ENCODE measurements at regions not wholly inside any gene's neighbourhood (a gene's known extent, or its start where the extent isn't known, plus 50 kb on each side); places are given as distances from the start of the nearest gene placed in this dataset.
A peak's percentile ranks its signal among the peaks of the same experiment; 100 is the strongest.

DNA sequence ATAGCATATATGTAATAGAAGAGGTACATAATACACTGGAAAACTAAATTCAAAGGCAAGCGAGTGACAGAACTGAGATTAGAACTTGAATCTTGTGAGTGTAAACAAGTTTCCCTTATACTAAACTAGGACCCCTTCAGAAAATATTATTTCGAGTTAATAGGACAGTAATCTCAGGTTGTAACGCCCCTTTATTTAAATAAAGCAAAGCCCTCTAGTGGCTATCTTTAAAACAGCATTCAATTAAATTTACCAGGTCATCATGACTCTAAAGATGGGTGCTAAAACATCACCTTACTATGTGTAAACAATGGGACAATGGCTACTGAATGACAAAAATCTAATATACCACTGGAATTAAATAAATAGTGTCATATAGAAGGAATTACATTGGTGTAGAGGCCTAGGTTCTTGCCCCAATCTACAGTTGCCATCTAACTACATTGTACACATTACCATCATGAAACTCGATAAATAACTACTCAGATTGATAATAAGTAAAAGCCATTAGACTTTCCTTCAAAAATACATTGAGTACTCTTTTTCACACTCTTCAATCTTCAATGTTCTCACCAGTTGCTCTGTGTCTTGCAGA is 255.4 kb upstream of the IRAK1BP1 start:
- no peaks in the 10 kb centered on the region for H3K36me3 Mint-ChIP-seq (ENCODE audit: low read depth)
- Histone ChIP-seq H3K27ac (ENCODE audit: low read depth) (no peak overlapping the region), H3K4me1 (ENCODE audit: insufficient read depth) (no peaks in the 10 kb centered on the region), H3K4me2 (no peak overlapping the region), H3K27me3 (ENCODE audit: insufficient read depth) (no peaks in the 10 kb centered on the region), H3K79me2 (replicated peaks; ENCODE audit: insufficient read depth) (no peaks in the 10 kb centered on the region), H3K4me3 (no peak overlapping the region), H3F3A (replicated peaks; ENCODE audit: low read depth) (no peaks in the 10 kb centered on the region), H2AFZ (no peak overlapping the region), H4K20me1 (replicated peaks; ENCODE audit: insufficient read depth) (no peaks in the 10 kb centered on the region), H3K36me3 (ENCODE audit: insufficient read depth) (no peaks in the 10 kb centered on the region), H3K9me2 (ENCODE audit: insufficient read depth) (no peaks in the 10 kb centered on the region)
- H3K9me3 Mint-ChIP-seq: no peaks in the 10 kb centered on the region
- no peak overlapping the region for H3K4me3 Mint-ChIP-seq
- 0 out of 3 replicates have a peak, but pooled peaks cover 3% of the 10 kb centered on the region for H3K4me1 Mint-ChIP-seq
- TF ChIP-seq POLR2AphosphoS5 (IDR thresholded peaks at IDR 0.05; ENCODE audit: low read depth): no peak
- TF ChIP-seq, protein P1, sequence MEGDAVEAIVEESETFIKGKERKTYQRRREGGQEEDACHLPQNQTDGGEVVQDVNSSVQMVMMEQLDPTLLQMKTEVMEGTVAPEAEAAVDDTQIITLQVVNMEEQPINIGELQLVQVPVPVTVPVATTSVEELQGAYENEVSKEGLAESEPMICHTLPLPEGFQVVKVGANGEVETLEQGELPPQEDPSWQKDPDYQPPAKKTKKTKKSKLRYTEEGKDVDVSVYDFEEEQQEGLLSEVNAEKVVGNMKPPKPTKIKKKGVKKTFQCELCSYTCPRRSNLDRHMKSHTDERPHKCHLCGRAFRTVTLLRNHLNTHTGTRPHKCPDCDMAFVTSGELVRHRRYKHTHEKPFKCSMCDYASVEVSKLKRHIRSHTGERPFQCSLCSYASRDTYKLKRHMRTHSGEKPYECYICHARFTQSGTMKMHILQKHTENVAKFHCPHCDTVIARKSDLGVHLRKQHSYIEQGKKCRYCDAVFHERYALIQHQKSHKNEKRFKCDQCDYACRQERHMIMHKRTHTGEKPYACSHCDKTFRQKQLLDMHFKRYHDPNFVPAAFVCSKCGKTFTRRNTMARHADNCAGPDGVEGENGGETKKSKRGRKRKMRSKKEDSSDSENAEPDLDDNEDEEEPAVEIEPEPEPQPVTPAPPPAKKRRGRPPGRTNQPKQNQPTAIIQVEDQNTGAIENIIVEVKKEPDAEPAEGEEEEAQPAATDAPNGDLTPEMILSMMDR (conservative IDR thresholded peaks at IDR 0.05; ENCODE audit: low read depth in 2 of 2): peak; percentile 30 to 77; a peak in 3 of 4 replicates
- no peaks in the 10 kb centered on the region for H3K27me3 Mint-ChIP-seq (ENCODE audit: insufficient read depth, low read depth, poor library complexity)
- peak overlapping the region; percentile 37; the same call in 1 of the 2 replicates for H3K27ac Mint-ChIP-seq
- ATAC-seq (peak; percentile 53; the same call in 2 of the 3 replicates), DNase-seq (ENCODE audit: low spot score) (peak; percentile 77)

DNA sequence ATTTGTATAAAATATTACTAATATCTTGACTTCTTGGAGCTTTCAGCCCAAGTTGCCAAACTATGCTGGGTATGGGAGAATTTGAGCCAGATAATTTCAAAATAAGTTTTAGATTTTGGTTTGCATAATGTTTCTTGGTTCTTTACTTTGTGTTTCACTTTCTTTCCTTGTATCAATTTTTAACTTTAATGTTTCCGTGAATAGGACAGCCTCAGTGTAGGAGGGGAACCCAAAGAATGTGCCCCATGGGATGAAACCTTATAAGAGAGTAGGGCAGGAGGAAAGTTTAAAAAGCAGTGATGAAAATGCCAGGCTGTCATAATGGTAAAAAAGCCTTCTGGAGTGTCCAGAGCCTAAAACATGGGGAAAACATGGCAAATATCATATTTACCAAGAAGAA is 252.4 kb upstream of the IRAK1BP1 start:
- Histone ChIP-seq H2AFZ (no peak overlapping the region), H3K4me2 (no peak overlapping the region), H3F3A (replicated peaks; ENCODE audit: low read depth) (no peaks in the 10 kb centered on the region), H3K9me2 (ENCODE audit: insufficient read depth) (no peaks in the 10 kb centered on the region), H3K27ac (ENCODE audit: low read depth) (no peak overlapping the region), H3K36me3 (ENCODE audit: insufficient read depth) (no peaks in the 10 kb centered on the region), H3K4me3 (no peak overlapping the region), H4K20me1 (replicated peaks; ENCODE audit: insufficient read depth) (no peaks in the 10 kb centered on the region), H3K4me1 (ENCODE audit: insufficient read depth) (no peaks in the 10 kb centered on the region), H3K79me2 (replicated peaks; ENCODE audit: insufficient read depth) (no peaks in the 10 kb centered on the region), H3K27me3 (ENCODE audit: insufficient read depth) (no peaks in the 10 kb centered on the region)
- H3K27ac Mint-ChIP-seq: no peak overlapping the region
- H3K36me3 Mint-ChIP-seq (ENCODE audit: low read depth): no peaks in the 10 kb centered on the region
- H3K27me3 Mint-ChIP-seq (ENCODE audit: insufficient read depth, low read depth, poor library complexity): no peaks in the 10 kb centered on the region
- no peak overlapping the region for H3K4me3 Mint-ChIP-seq
- no peak for ATAC-seq
- no peaks in the 10 kb centered on the region for H3K9me3 Mint-ChIP-seq
- no peaks in the 10 kb centered on the region for H3K4me1 Mint-ChIP-seq
- DNase-seq (ENCODE audit: low spot score): no peak
- TF ChIP-seq, protein P2, sequence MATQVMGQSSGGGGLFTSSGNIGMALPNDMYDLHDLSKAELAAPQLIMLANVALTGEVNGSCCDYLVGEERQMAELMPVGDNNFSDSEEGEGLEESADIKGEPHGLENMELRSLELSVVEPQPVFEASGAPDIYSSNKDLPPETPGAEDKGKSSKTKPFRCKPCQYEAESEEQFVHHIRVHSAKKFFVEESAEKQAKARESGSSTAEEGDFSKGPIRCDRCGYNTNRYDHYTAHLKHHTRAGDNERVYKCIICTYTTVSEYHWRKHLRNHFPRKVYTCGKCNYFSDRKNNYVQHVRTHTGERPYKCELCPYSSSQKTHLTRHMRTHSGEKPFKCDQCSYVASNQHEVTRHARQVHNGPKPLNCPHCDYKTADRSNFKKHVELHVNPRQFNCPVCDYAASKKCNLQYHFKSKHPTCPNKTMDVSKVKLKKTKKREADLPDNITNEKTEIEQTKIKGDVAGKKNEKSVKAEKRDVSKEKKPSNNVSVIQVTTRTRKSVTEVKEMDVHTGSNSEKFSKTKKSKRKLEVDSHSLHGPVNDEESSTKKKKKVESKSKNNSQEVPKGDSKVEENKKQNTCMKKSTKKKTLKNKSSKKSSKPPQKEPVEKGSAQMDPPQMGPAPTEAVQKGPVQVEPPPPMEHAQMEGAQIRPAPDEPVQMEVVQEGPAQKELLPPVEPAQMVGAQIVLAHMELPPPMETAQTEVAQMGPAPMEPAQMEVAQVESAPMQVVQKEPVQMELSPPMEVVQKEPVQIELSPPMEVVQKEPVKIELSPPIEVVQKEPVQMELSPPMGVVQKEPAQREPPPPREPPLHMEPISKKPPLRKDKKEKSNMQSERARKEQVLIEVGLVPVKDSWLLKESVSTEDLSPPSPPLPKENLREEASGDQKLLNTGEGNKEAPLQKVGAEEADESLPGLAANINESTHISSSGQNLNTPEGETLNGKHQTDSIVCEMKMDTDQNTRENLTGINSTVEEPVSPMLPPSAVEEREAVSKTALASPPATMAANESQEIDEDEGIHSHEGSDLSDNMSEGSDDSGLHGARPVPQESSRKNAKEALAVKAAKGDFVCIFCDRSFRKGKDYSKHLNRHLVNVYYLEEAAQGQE (IDR thresholded peaks at IDR 0.05; ENCODE audit: unreplicated experiment): no peak
- TF ChIP-seq, protein P3, sequence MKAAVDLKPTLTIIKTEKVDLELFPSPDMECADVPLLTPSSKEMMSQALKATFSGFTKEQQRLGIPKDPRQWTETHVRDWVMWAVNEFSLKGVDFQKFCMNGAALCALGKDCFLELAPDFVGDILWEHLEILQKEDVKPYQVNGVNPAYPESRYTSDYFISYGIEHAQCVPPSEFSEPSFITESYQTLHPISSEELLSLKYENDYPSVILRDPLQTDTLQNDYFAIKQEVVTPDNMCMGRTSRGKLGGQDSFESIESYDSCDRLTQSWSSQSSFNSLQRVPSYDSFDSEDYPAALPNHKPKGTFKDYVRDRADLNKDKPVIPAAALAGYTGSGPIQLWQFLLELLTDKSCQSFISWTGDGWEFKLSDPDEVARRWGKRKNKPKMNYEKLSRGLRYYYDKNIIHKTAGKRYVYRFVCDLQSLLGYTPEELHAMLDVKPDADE (IDR thresholded peaks at IDR 0.05): no peak
- TF ChIP-seq, protein P4, sequence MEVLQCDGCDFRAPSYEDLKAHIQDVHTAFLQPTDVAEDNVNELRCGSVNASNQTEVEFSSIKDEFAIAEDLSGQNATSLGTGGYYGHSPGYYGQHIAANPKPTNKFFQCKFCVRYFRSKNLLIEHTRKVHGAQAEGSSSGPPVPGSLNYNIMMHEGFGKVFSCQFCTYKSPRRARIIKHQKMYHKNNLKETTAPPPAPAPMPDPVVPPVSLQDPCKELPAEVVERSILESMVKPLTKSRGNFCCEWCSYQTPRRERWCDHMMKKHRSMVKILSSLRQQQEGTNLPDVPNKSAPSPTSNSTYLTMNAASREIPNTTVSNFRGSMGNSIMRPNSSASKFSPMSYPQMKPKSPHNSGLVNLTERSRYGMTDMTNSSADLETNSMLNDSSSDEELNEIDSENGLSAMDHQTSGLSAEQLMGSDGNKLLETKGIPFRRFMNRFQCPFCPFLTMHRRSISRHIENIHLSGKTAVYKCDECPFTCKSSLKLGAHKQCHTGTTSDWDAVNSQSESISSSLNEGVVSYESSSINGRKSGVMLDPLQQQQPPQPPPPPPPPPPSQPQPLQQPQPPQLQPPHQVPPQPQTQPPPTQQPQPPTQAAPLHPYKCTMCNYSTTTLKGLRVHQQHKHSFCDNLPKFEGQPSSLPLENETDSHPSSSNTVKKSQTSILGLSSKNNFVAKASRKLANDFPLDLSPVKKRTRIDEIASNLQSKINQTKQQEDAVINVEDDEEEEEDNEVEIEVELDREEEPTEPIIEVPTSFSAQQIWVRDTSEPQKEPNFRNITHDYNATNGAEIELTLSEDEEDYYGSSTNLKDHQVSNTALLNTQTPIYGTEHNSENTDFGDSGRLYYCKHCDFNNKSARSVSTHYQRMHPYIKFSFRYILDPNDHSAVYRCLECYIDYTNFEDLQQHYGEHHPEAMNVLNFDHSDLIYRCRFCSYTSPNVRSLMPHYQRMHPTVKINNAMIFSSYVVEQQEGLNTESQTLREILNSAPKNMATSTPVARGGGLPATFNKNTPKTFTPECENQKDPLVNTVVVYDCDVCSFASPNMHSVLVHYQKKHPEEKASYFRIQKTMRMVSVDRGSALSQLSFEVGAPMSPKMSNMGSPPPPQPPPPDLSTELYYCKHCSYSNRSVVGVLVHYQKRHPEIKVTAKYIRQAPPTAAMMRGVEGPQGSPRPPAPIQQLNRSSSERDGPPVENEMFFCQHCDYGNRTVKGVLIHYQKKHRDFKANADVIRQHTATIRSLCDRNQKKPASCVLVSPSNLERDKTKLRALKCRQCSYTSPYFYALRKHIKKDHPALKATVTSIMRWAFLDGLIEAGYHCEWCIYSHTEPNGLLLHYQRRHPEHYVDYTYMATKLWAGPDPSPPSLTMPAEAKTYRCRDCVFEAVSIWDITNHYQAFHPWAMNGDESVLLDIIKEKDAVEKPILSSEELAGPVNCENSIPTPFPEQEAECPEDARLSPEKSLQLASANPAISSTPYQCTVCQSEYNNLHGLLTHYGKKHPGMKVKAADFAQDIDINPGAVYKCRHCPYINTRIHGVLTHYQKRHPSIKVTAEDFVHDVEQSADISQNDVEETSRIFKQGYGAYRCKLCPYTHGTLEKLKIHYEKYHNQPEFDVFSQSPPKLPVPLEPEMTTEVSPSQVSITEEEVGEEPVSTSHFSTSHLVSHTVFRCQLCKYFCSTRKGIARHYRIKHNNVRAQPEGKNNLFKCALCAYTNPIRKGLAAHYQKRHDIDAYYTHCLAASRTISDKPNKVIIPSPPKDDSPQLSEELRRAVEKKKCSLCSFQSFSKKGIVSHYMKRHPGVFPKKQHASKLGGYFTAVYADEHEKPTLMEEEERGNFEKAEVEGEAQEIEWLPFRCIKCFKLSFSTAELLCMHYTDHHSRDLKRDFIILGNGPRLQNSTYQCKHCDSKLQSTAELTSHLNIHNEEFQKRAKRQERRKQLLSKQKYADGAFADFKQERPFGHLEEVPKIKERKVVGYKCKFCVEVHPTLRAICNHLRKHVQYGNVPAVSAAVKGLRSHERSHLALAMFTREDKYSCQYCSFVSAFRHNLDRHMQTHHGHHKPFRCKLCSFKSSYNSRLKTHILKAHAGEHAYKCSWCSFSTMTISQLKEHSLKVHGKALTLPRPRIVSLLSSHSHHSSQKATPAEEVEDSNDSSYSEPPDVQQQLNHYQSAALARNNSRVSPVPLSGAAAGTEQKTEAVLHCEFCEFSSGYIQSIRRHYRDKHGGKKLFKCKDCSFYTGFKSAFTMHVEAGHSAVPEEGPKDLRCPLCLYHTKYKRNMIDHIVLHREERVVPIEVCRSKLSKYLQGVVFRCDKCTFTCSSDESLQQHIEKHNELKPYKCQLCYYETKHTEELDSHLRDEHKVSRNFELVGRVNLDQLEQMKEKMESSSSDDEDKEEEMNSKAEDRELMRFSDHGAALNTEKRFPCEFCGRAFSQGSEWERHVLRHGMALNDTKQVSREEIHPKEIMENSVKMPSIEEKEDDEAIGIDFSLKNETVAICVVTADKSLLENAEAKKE (CRISPR knock-in tag; IDR thresholded peaks at IDR 0.05): no peak
- TF ChIP-seq EZH2 (IDR thresholded peaks at IDR 0.05; ENCODE audit: low read depth, unreplicated experiment) (no peak), NANOG (IDR thresholded peaks at IDR 0.05; ENCODE audit: borderline replicate concordance) (no peak), POLR2AphosphoS5 (IDR thresholded peaks at IDR 0.05; ENCODE audit: low read depth) (no peak)

Data from GM23338 (cell line).